K562 (cell line): ENCODE measurements at regions not wholly inside any gene's neighbourhood (a gene's known extent, or its start where the extent isn't known, plus 50 kb on each side); places are given as distances from the start of the nearest gene placed in this dataset.

ENCODE experiments used
- ATF7 ChIP-seq: fragments of 450-650 bp; IDR thresholded peaks from 2 replicates; pipeline ENCODE4 v1.7.1; 2014; ENCODE audit warnings: mild to moderate bottlenecking, moderate library complexity
- CBFA2T3 ChIP-seq: fragments of 450-650 bp; IDR thresholded peaks from 2 replicates; pipeline ENCODE4 v1.6.1; 2017
- EGR1 ChIP-seq: fragments of 450-650 bp; conservative IDR thresholded peaks from 2 replicates; pipeline ENCODE4 v1.6.1; 2017; ENCODE audit warnings: mild to moderate bottlenecking
- HOXB6 ChIP-seq: fragments of 250-450 bp; sonication (Bioruptor Pico); IDR thresholded peaks from 2 replicates; pipeline ENCODE4 v1.5.1; 2022; ENCODE audit warnings: mild to moderate bottlenecking, borderline replicate concordance
- LARP7 ChIP-seq: fragments of 450-650 bp; IDR thresholded peaks from 2 replicates; pipeline ENCODE4 v1.6.1; 2016
- NFIX ChIP-seq: fragments of 250-450 bp; sonication (Bioruptor Pico); IDR thresholded peaks from 2 replicates; pipeline ENCODE4 v1.4.0; 2020; ENCODE audit warnings: low read depth, mild to moderate bottlenecking, moderate library complexity
- POLR2A ChIP-seq: fragments of 450-650 bp; conservative IDR thresholded peaks from 2 replicates; pipeline ENCODE4 v1.6.1; 2016
- PURB ChIP-seq: sonication (generic); formaldehyde crosslinking; IDR thresholded peaks from 2 replicates; pipeline ENCODE4 v1.9.0; 2021; ENCODE audit warnings: low read depth, mild to moderate bottlenecking, missing genetic modification reagents
- TAF15 ChIP-seq: fragments of 200-400 bp; formaldehyde crosslinking; IDR thresholded peaks from 2 replicates; pipeline ENCODE4 v1.6.1; 2017; ENCODE audit warnings: mild to moderate bottlenecking, low read depth, low read length, moderate library complexity
- TF ChIP-seq, protein P1 (sequence below), 3 experiments: IDR thresholded peaks in 2 of 3; conservative IDR thresholded peaks in 1 of 3; 2 replicates each; pipeline ENCODE4 v1.5.1; 2011 to 2012; ENCODE audit warnings: low read length in 3 of 3, mild to moderate bottlenecking in 3 of 3, control low read depth in 2 of 3, improper control_type of control experiment in 1 of 3, inconsistent platforms in 1 of 3, low read depth in 1 of 3, mixed read lengths in 1 of 3, moderate library complexity in 1 of 3; ENCODE audit not compliant: insufficient read depth in 2 of 3
- TF ChIP-seq, protein P2 (sequence below): fragments of 250-450 bp; sonication (Bioruptor Pico); IDR thresholded peaks from 2 replicates; pipeline ENCODE4 v1.8.0; 2021; ENCODE audit warnings: moderate library complexity, mild to moderate bottlenecking, inconsistent platforms

DNA sequence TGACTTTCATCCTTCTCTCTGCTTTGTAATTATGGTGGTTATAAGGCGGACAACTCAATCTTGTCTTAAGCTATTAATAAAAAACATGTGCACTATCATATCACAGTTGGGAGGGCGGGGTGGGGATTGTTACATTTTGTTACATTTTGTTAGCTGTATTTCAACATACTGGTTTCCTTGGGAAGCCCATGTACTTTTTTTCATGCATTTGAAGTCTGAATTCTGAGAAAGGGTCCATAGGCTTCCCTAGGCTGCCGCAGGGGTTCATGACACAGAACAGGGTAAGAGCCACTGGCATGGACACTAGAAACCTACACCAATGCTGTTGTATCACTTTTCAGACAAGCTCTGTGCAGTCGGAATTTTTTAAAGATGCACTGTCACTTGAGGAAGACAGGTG lies 178.8 kb downstream of the ETS2 start:
- TF ChIP-seq ATF7 (no peak), NFIX (CRISPR knock-in tag) (no peak), HOXB6 (CRISPR knock-in tag) (no peak), TAF15 (no peak), EGR1 (no peak), LARP7 (no peak), POLR2A (no peak), PURB (no peak), CBFA2T3 (no peak)
- TF ChIP-seq, protein P1, sequence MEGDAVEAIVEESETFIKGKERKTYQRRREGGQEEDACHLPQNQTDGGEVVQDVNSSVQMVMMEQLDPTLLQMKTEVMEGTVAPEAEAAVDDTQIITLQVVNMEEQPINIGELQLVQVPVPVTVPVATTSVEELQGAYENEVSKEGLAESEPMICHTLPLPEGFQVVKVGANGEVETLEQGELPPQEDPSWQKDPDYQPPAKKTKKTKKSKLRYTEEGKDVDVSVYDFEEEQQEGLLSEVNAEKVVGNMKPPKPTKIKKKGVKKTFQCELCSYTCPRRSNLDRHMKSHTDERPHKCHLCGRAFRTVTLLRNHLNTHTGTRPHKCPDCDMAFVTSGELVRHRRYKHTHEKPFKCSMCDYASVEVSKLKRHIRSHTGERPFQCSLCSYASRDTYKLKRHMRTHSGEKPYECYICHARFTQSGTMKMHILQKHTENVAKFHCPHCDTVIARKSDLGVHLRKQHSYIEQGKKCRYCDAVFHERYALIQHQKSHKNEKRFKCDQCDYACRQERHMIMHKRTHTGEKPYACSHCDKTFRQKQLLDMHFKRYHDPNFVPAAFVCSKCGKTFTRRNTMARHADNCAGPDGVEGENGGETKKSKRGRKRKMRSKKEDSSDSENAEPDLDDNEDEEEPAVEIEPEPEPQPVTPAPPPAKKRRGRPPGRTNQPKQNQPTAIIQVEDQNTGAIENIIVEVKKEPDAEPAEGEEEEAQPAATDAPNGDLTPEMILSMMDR (IDR thresholded peaks at IDR 0.05 in 2 of 3, conservative IDR thresholded peaks at IDR 0.05 in 1 of 3; ENCODE audit: insufficient read depth in 2 of 3, low read depth in 1 of 3, low read length in 3 of 3): no peak
- TF ChIP-seq, protein P2, sequence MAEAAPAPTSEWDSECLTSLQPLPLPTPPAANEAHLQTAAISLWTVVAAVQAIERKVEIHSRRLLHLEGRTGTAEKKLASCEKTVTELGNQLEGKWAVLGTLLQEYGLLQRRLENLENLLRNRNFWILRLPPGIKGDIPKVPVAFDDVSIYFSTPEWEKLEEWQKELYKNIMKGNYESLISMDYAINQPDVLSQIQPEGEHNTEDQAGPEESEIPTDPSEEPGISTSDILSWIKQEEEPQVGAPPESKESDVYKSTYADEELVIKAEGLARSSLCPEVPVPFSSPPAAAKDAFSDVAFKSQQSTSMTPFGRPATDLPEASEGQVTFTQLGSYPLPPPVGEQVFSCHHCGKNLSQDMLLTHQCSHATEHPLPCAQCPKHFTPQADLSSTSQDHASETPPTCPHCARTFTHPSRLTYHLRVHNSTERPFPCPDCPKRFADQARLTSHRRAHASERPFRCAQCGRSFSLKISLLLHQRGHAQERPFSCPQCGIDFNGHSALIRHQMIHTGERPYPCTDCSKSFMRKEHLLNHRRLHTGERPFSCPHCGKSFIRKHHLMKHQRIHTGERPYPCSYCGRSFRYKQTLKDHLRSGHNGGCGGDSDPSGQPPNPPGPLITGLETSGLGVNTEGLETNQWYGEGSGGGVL (CRISPR knock-in tag): no peak
